H9 (cell line): ENCODE measurements at regions not wholly inside any gene's neighbourhood (a gene's known extent, or its start where the extent isn't known, plus 50 kb on each side); places are given as distances from the start of the nearest gene placed in this dataset.

Experiments used
- DNase-seq: peaks from one replicate; pipeline ENCODE4 v3.0.0-alpha.2; 2017
- H2AFZ ChIP-seq: one replicate; pipeline ENCODE4 v1.6.1; 2013; ENCODE audit warnings: mild to moderate bottlenecking, low read length, control low read depth, moderate library complexity
- H2AK5ac ChIP-seq: 2 replicates; pipeline ENCODE4 v1.6.1; 2013; ENCODE audit warnings: low read length, control low read depth, mixed read lengths; ENCODE audit not compliant: insufficient read length
- H2BK120ac ChIP-seq: one replicate; pipeline ENCODE4 v1.6.1; 2013; ENCODE audit warnings: low read depth, mild to moderate bottlenecking, low read length, control low read depth, inconsistent platforms; ENCODE audit not compliant: poor library complexity, severe bottlenecking
- H2BK12ac ChIP-seq: 2 replicates; pipeline ENCODE4 v1.6.1; 2013; ENCODE audit warnings: low read length, control low read depth, mixed read lengths, low read depth; ENCODE audit not compliant: insufficient read length
- H2BK15ac ChIP-seq: 2 replicates; pipeline ENCODE4 v1.6.1; 2013; ENCODE audit warnings: low read depth, low read length, control low read depth
- H2BK20ac ChIP-seq: one replicate; pipeline ENCODE4 v1.6.1; 2013; ENCODE audit warnings: low read depth, mild to moderate bottlenecking, low read length, control low read depth, inconsistent platforms; ENCODE audit not compliant: poor library complexity, severe bottlenecking
- H2BK5ac ChIP-seq: 2 replicates; pipeline ENCODE4 v1.6.1; 2013; ENCODE audit warnings: low read length, control low read depth, mixed read lengths; ENCODE audit not compliant: insufficient read length
- H3K14ac ChIP-seq: 2 replicates; pipeline ENCODE4 v1.6.1; 2013; ENCODE audit warnings: low read length, control low read depth; ENCODE audit not compliant: insufficient read depth
- H3K18ac ChIP-seq: 2 replicates; pipeline ENCODE4 v1.6.1; 2013; ENCODE audit warnings: low read depth, mild to moderate bottlenecking, mixed read lengths, low read length, control low read depth; ENCODE audit not compliant: insufficient read length
- H3K23ac ChIP-seq: 2 replicates; pipeline ENCODE4 v1.6.1; 2013; ENCODE audit warnings: low read length, control low read depth, mixed read lengths, low read depth; ENCODE audit not compliant: insufficient read length
- H3K23me2 ChIP-seq: 2 replicates; pipeline ENCODE4 v1.6.1; 2013; ENCODE audit warnings: low read depth, mild to moderate bottlenecking, mixed read lengths, low read length, control low read depth; ENCODE audit not compliant: insufficient read length, poor library complexity, severe bottlenecking
- H3K27ac ChIP-seq: 2 replicates; pipeline ENCODE4 v1.5.1; 2013; ENCODE audit warnings: low read length, control low read depth, mixed read lengths, low read depth; ENCODE audit not compliant: insufficient read length
- H3K27me3 ChIP-seq: 2 replicates; pipeline ENCODE4 v1.6.1; 2013; ENCODE audit warnings: low read length, control low read depth, inconsistent platforms; ENCODE audit not compliant: insufficient read depth
- H3K4ac ChIP-seq: 2 replicates; pipeline ENCODE4 v1.6.1; 2013; ENCODE audit warnings: low read depth, mild to moderate bottlenecking, control low read depth, inconsistent platforms, low read length, moderate library complexity
- H3K4me1 ChIP-seq: 2 replicates; pipeline ENCODE4 v1.6.1; 2013; ENCODE audit warnings: low read length, control low read depth, inconsistent platforms; ENCODE audit not compliant: insufficient read depth
- H3K4me2 ChIP-seq: 2 replicates; pipeline ENCODE4 v1.6.1; 2013; ENCODE audit warnings: low read length, control low read depth, mixed read lengths; ENCODE audit not compliant: insufficient read length, insufficient read depth
- H3K56ac ChIP-seq: 2 replicates; pipeline ENCODE4 v1.6.1; 2013; ENCODE audit warnings: low read depth, mild to moderate bottlenecking, mixed read lengths, low read length, control low read depth; ENCODE audit not compliant: insufficient read length
- H3K79me1 ChIP-seq: 2 replicates; pipeline ENCODE4 v1.6.1; 2013; ENCODE audit warnings: low read depth, mild to moderate bottlenecking, moderate library complexity, low read length, control low read depth, inconsistent platforms; ENCODE audit not compliant: insufficient read depth, poor library complexity, severe bottlenecking
- H3K79me2 ChIP-seq: 2 replicates; pipeline ENCODE4 v1.6.1; 2013; ENCODE audit warnings: low read length, control low read depth, inconsistent platforms; ENCODE audit not compliant: insufficient read depth
- H3K9ac ChIP-seq: 2 replicates; pipeline ENCODE4 v1.6.1; 2013; ENCODE audit warnings: low read length, control low read depth, mixed read lengths; ENCODE audit not compliant: insufficient read length; ENCODE audit errors: extremely low read depth
- H3K9me3 ChIP-seq: one replicate; pipeline ENCODE4 v1.6.1; 2013; ENCODE audit warnings: low read depth, low read length, inconsistent platforms; ENCODE audit not compliant: control insufficient read depth
- H3T11ph ChIP-seq: one replicate; pipeline ENCODE4 v1.6.1; 2013; ENCODE audit warnings: mild to moderate bottlenecking, low read length, control low read depth, inconsistent platforms
- H4K20me1 ChIP-seq: one replicate; pipeline ENCODE4 v1.6.1; 2013; ENCODE audit not compliant: control insufficient read depth, insufficient read length, insufficient read depth
- H4K5ac ChIP-seq: 2 replicates; pipeline ENCODE4 v1.6.1; 2013; ENCODE audit warnings: low read depth, mild to moderate bottlenecking, mixed read lengths, low read length, control low read depth; ENCODE audit not compliant: insufficient read length
- H4K8ac ChIP-seq: replicated peaks from 2 replicates; pipeline ENCODE4 v1.6.1; 2013; ENCODE audit warnings: low read length, control low read depth, mixed read lengths, low read depth; ENCODE audit not compliant: insufficient read length
- H4K91ac ChIP-seq: 2 replicates; pipeline ENCODE4 v1.6.1; 2013; ENCODE audit warnings: low read depth, mild to moderate bottlenecking, moderate library complexity, mixed read lengths, low read length, control low read depth; ENCODE audit not compliant: insufficient read length
- H3K27ac Mint-ChIP-seq, 3 experiments: 2 replicates in 2 of 3; 3 replicates in 1 of 3; pipeline ENCODE4 v1.8.0; 2020 to 2021; ENCODE audit warnings: mixed read lengths in 3 of 3, mild to moderate bottlenecking in 1 of 3, moderate library complexity in 1 of 3
- H3K27me3 Mint-ChIP-seq: 2 replicates; pipeline ENCODE4 v1.8.0; 2021; ENCODE audit warnings: low read depth, mild to moderate bottlenecking, moderate library complexity, mixed read lengths
- H3K36me3 Mint-ChIP-seq, 3 experiments: 2 replicates in 2 of 3; 3 replicates in 1 of 3; pipeline ENCODE4 v1.8.0; 2020 to 2021; ENCODE audit warnings: low read depth in 3 of 3, mixed read lengths in 3 of 3; ENCODE audit not compliant: insufficient read depth in 1 of 3
- H3K4me1 Mint-ChIP-seq, 2 experiments: 2 replicates each; pipeline ENCODE4 v1.8.0; 2020; ENCODE audit warnings: mixed read lengths in 2 of 2
- H3K4me3 Mint-ChIP-seq, 2 experiments: 2 replicates in 1 of 2; 3 replicates in 1 of 2; pipeline ENCODE4 v1.8.0; 2020 to 2021; ENCODE audit warnings: mild to moderate bottlenecking in 2 of 2, mixed read lengths in 2 of 2, moderate library complexity in 1 of 2
- H3K9me3 Mint-ChIP-seq, 2 experiments: 2 replicates in 1 of 2; 3 replicates in 1 of 2; pipeline ENCODE4 v1.8.0; 2020; ENCODE audit warnings: mild to moderate bottlenecking in 2 of 2, mixed read lengths in 2 of 2, moderate library complexity in 1 of 2
- WGBS: extraction: QIAGEN DNeasy Blood & Tissue Kit; methylation state at CpG from one replicate; pipeline ENCODE4 v1.1.7; 2013; ENCODE audit warnings: missing lambda C conversion rate, low lambda C conversion rate, mixed read lengths; ENCODE audit not compliant: insufficient read length; ENCODE audit errors: extremely low coverage; 5-methylcytosine and 5-hydroxymethylcytosine counted together
- TF ChIP-seq, protein P1 (sequence below): fragments of 200-600 bp; sonication (generic); conservative IDR thresholded peaks from 3 replicates; pipeline ENCODE4 v1.8.0; 2021; ENCODE audit warnings: antibody characterized with exemption, mild to moderate bottlenecking

- no peaks in the 10 kb centered on the region for H3K79me2 ChIP-seq
- H3K4me2 ChIP-seq, result no peak overlapping the region
- H3K9me3 ChIP-seq, result no peaks in the 10 kb centered on the region
- no peak overlapping the region for H2AFZ ChIP-seq
- no peak overlapping the region for H3K23ac ChIP-seq
- no peak overlapping the region for H3K14ac ChIP-seq
- H2BK20ac ChIP-seq, result no peak overlapping the region
- H3K18ac ChIP-seq, result no peak overlapping the region
- H3K56ac ChIP-seq, result no peak overlapping the region
- Mint-ChIP-seq H3K27ac (no peak overlapping the region), H3K9me3 (peaks cover 12 to 13% of the 10 kb centered on the region in 2 experiments; a peak in 3 of 5 replicates), H3K4me1 (peaks cover 1 to 5% of the 10 kb centered on the region in 2 experiments; a peak in 3 of 4 replicates), H3K36me3 (peaks cover 0 to 2% (median 0%) of the 10 kb centered on the region in 3 experiments; a peak in 3 of 7 replicates), H3K27me3 (no peaks in the 10 kb centered on the region), H3K4me3 (no peak overlapping the region)
- no peak overlapping the region for H3K27ac ChIP-seq
- H4K8ac ChIP-seq, result no peak overlapping the region
- H3T11ph ChIP-seq, result no peak overlapping the region
- H3K27me3 ChIP-seq, result no peaks in the 10 kb centered on the region
- no peaks in the 10 kb centered on the region for H4K20me1 ChIP-seq
- no peak overlapping the region for H2AK5ac ChIP-seq
- no peak for DNase-seq
- no peaks in the 10 kb centered on the region for H3K4me1 ChIP-seq
- H2BK15ac ChIP-seq, result no peak overlapping the region
- no peak overlapping the region for H2BK12ac ChIP-seq
- no CpG with 5 or more reads among the region's 6 CpGs for WGBS
- no peak overlapping the region for H4K5ac ChIP-seq
- H4K91ac ChIP-seq, result no peak overlapping the region
- H3K23me2 ChIP-seq, result no peaks in the 10 kb centered on the region
- no peak overlapping the region for H3K4ac ChIP-seq
- H3K79me1 ChIP-seq, result no peaks in the 10 kb centered on the region
- TF ChIP-seq, protein P1, sequence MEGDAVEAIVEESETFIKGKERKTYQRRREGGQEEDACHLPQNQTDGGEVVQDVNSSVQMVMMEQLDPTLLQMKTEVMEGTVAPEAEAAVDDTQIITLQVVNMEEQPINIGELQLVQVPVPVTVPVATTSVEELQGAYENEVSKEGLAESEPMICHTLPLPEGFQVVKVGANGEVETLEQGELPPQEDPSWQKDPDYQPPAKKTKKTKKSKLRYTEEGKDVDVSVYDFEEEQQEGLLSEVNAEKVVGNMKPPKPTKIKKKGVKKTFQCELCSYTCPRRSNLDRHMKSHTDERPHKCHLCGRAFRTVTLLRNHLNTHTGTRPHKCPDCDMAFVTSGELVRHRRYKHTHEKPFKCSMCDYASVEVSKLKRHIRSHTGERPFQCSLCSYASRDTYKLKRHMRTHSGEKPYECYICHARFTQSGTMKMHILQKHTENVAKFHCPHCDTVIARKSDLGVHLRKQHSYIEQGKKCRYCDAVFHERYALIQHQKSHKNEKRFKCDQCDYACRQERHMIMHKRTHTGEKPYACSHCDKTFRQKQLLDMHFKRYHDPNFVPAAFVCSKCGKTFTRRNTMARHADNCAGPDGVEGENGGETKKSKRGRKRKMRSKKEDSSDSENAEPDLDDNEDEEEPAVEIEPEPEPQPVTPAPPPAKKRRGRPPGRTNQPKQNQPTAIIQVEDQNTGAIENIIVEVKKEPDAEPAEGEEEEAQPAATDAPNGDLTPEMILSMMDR, result peak; percentile 46
- no peak overlapping the region for H2BK120ac ChIP-seq
- H2BK5ac ChIP-seq, result no peak overlapping the region
- H3K9ac ChIP-seq, result no peak overlapping the region
Measured at GRCh38 chr12:19707948-19708409, 268.7 kb downstream of the AEBP2 start.
